ENCODE measurements at regions not wholly inside any gene's neighbourhood (a gene's known extent, or its start where the extent isn't known, plus 50 kb on each side); places are given as distances from the start of the nearest gene placed in this dataset.
A peak's percentile ranks its signal among the peaks of the same experiment; 100 is the strongest.
"Not testable (repeated sequence)": the region's sequence is repeated elsewhere in the genome, so short reads cannot be mapped to it uniquely, and the experiment has no call there.

GRCh38 chr2:91895091-91895490, 2976.1 kb upstream of the TEKT4 start:
- H3K27me3 ChIP-seq (ENCODE audit: insufficient read depth, low read length); H3K4me1 ChIP-seq (ENCODE audit: control insufficient read depth in 1 of 2, insufficient read depth in 2 of 2, low read length in 2 of 2); RAD21 ChIA-PET (ENCODE audit: low non-redundant PET in 1 of 2, low total read pairs in 2 of 2, uncharacterized antibody in 2 of 2, unreplicated experiment in 2 of 2); H4K20me1 ChIP-seq (ENCODE audit: insufficient read depth); H3K9ac ChIP-seq (ENCODE audit: low read length); BruUV-seq (replicated peaks); POLR2A ChIA-PET; H2AFZ ChIP-seq (ENCODE audit: low read depth, low read length, poor library complexity, severe bottlenecking); CTCF ChIA-PET; H3K9me2 ChIP-seq (ENCODE audit: insufficient read depth); H3K4me3 ChIP-seq (replicated peaks in 1 of 2; ENCODE audit: low read depth in 1 of 2, low read length in 2 of 2); H3K9me3 ChIP-seq (ENCODE audit: control insufficient read depth in 1 of 2, insufficient read depth in 1 of 2, low read depth in 1 of 2, low read length in 2 of 2); ATAC-seq; H3K27ac ChIP-seq (ENCODE audit: low read depth, low read length); H3K79me2 ChIP-seq (ENCODE audit: insufficient read depth, low read length); DNase-seq (ENCODE audit: low read depth, low spot score); H3K36me3 ChIP-seq (ENCODE audit: control insufficient read depth in 1 of 2, insufficient read depth in 2 of 2, low read length in 2 of 2); intact Hi-C loops (cut with micrococcal nuclease); H3K4me2 ChIP-seq (ENCODE audit: low read length): not testable (repeated sequence)
- TF ChIP-seq CTCF (IDR thresholded peaks at IDR 0.05 in 2 of 3, conservative IDR thresholded peaks at IDR 0.05 in 1 of 3; ENCODE audit: borderline replicate concordance in 1 of 3, insufficient read depth in 1 of 3, low read depth in 2 of 3, low read length in 2 of 3) (peak; percentile 20 to 43 (median 39); a peak in 5 of 6 replicates), RAD21 (IDR thresholded peaks at IDR 0.05; ENCODE audit: low read depth) (peak; percentile 41)

GRCh38 chr2:91917602-91918001, 2953.6 kb upstream of the TEKT4 start:
- H3K27ac ChIP-seq (ENCODE audit: low read depth, low read length); H3K27me3 ChIP-seq (ENCODE audit: insufficient read depth, low read length); H3K4me3 ChIP-seq (replicated peaks in 1 of 2; ENCODE audit: low read depth in 1 of 2, low read length in 2 of 2); H3K9ac ChIP-seq (ENCODE audit: low read length); H3K36me3 ChIP-seq (ENCODE audit: control insufficient read depth in 1 of 2, insufficient read depth in 2 of 2, low read length in 2 of 2); POLR2A ChIA-PET; H3K79me2 ChIP-seq (ENCODE audit: insufficient read depth, low read length); intact Hi-C loops (cut with micrococcal nuclease); H2AFZ ChIP-seq (ENCODE audit: low read depth, low read length, poor library complexity, severe bottlenecking); H3K4me1 ChIP-seq (ENCODE audit: control insufficient read depth in 1 of 2, insufficient read depth in 2 of 2, low read length in 2 of 2); BruUV-seq (replicated peaks); H3K9me3 ChIP-seq (ENCODE audit: control insufficient read depth in 1 of 2, insufficient read depth in 1 of 2, low read depth in 1 of 2, low read length in 2 of 2); ATAC-seq; H3K4me2 ChIP-seq (ENCODE audit: low read length); H4K20me1 ChIP-seq (ENCODE audit: insufficient read depth); RAD21 ChIA-PET (ENCODE audit: low non-redundant PET in 1 of 2, low total read pairs in 2 of 2, uncharacterized antibody in 2 of 2, unreplicated experiment in 2 of 2); DNase-seq (ENCODE audit: low read depth, low spot score); CTCF ChIA-PET; H3K9me2 ChIP-seq (ENCODE audit: insufficient read depth): not testable (repeated sequence)

All from HCT116 (cell line).